Sigmoid colon (tissue), 6 donors: ENCODE measurements at regions not wholly inside any gene's neighbourhood (a gene's known extent, or its start where the extent isn't known, plus 50 kb on each side); places are given as distances from the start of the nearest gene placed in this dataset.

Experiments
- DNase-seq: peaks from one replicate; pipeline ENCODE4 v3.0.0-alpha.2; 2019
- H3K27ac ChIP-seq, 4 donors: fragments of 200-600 bp; sonication (generic); one replicate each; pipeline ENCODE4 v1.5.1; 2016 to 2019; ENCODE audit warnings: mild to moderate bottlenecking in 1 of 4
- H3K27me3 ChIP-seq, 3 donors: fragments of 200-600 bp; sonication (generic); one replicate each; pipeline ENCODE4 v1.5.1; 2019; ENCODE audit warnings: mild to moderate bottlenecking in 1 of 3
- H3K36me3 ChIP-seq, 4 donors: fragments of 200-600 bp; sonication (generic); one replicate each; pipeline ENCODE4 v1.5.1; 2016 to 2019
- H3K4me1 ChIP-seq, 4 donors: fragments of 200-600 bp; sonication (generic); one replicate each; pipeline ENCODE4 v1.5.1; 2017 to 2019
- H3K4me3 ChIP-seq, 4 donors: fragments of 200-600 bp; sonication (generic); one replicate each; pipeline ENCODE4 v1.5.1; 2017 to 2019; ENCODE audit warnings: mild to moderate bottlenecking in 2 of 4, moderate library complexity in 1 of 4
- H3K9me3 ChIP-seq, 4 donors: fragments of 200-600 bp in 3 of 4; sonication (generic) in 3 of 4; one replicate each; pipeline versions ENCODE4 v1.5.1 to v1.6.1; 2013 to 2019
- EP300 ChIP-seq, 4 donors: sonication (generic); formaldehyde crosslinking; IDR thresholded peaks; one replicate each; pipeline ENCODE4 v1.6.1; 2017; ENCODE audit warnings: antibody characterized with exemption in 4 of 4
- POLR2A ChIP-seq, 2 donors: fragments of 450-650 bp; IDR thresholded peaks; one replicate each; pipeline ENCODE4 v1.6.1; 2016; ENCODE audit warnings: antibody characterized with exemption in 2 of 2, mild to moderate bottlenecking in 2 of 2, moderate library complexity in 2 of 2
- POLR2AphosphoS5 ChIP-seq, 4 donors: sonication (generic); formaldehyde crosslinking; IDR thresholded peaks; one replicate each; pipeline ENCODE4 v1.6.1; 2017; ENCODE audit warnings: antibody characterized with exemption in 4 of 4
- WGBS, 2 donors: extraction: QIAGEN DNeasy Blood & Tissue Kit; methylation state at CpG; one replicate each; pipeline ENCODE4 v1.1.7; 2013; 5-methylcytosine and 5-hydroxymethylcytosine counted together
- intact Hi-C: fragments of 100-400 bp; cut with DNase I; formaldehyde crosslinking; loops from one replicate; pipeline ENCODE4 v1.15.1; 2023
- TF ChIP-seq, protein P1 (sequence below), 4 experiments: fragments of 450-650 bp in 3 of 4; fragments of 200-600 bp in 1 of 4; IDR thresholded peaks; one replicate each; pipeline ENCODE4 v1.5.1; 2016 to 2019; ENCODE audit warnings: antibody characterized with exemption in 4 of 4, mild to moderate bottlenecking in 3 of 4, moderate library complexity in 2 of 4
- donor health status: healthy with polysubstance abuse.
- donor health status: healthy.

DNA sequence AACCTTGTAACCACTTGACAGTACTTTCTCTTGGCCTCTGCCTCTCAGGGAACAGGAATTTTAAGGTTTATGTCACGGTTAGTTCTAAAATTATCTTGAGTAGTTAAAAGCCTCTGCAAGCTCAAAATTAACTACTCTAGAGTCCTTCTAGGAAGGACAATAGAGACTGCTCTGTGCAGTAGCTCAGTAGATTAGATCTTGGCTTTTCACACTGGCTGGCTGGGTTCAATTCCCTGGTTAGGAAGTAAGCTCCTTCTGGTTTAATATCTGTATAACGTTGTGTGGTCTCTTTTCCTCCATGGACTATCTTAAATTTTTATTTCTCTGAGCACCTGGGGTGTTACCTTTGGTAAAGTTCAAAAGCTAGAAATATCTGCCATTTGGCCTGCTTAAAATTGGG, 109.2 kb downstream of the AASDHPPT start:
- Histone ChIP-seq H3K36me3 (no peaks in the 10 kb centered on the region), H3K4me3 (no peak overlapping the region), H3K27ac (no peak overlapping the region), H3K27me3 (no peaks in the 10 kb centered on the region), H3K4me1 (no peaks in the 10 kb centered on the region), H3K9me3 (peaks cover 0 to 3% (median 0%) of the 10 kb centered on the region in 4 donors)
- DNase-seq, result no peak
- 76 to 82% methylated on average over 2 of the region's 2 CpGs for WGBS, 2 donors
- intact Hi-C loops, result no loop called here
- no peak for TF ChIP-seq POLR2A (IDR thresholded peaks at IDR 0.05)
- TF ChIP-seq, protein P1, sequence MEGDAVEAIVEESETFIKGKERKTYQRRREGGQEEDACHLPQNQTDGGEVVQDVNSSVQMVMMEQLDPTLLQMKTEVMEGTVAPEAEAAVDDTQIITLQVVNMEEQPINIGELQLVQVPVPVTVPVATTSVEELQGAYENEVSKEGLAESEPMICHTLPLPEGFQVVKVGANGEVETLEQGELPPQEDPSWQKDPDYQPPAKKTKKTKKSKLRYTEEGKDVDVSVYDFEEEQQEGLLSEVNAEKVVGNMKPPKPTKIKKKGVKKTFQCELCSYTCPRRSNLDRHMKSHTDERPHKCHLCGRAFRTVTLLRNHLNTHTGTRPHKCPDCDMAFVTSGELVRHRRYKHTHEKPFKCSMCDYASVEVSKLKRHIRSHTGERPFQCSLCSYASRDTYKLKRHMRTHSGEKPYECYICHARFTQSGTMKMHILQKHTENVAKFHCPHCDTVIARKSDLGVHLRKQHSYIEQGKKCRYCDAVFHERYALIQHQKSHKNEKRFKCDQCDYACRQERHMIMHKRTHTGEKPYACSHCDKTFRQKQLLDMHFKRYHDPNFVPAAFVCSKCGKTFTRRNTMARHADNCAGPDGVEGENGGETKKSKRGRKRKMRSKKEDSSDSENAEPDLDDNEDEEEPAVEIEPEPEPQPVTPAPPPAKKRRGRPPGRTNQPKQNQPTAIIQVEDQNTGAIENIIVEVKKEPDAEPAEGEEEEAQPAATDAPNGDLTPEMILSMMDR (IDR thresholded peaks at IDR 0.05), result no peak
- TF ChIP-seq EP300 (IDR thresholded peaks at IDR 0.05), result no peak
- no peak for TF ChIP-seq POLR2AphosphoS5 (IDR thresholded peaks at IDR 0.05)

DNA sequence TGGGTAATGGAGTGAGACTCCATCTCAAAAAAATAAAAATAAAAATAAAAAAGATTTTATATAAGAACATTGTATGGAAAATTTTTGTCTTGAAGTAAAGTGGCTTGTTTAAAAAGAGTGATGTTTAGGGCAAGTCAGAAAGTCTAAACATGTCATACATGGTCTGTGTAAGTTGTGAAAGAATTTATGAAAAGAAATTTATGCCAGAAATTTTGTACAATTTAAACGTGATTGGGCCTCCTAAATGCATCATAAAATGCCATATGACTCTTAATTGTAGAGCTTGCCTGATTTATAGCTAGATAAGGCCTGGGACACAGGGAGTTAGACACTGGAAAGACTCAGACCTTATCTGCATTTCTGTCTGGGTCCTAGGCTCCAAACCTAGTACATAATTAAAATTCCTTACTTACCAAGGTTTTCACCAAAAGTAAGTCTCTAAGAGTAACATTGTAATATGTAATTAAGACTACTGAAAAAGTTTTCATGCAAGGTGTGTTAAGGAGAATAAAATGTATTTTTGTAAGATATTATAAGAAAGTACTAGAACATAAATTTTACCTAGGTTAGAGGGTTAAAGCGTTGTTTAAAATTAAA, 110.5 kb downstream of the AASDHPPT start:
- H3K27ac ChIP-seq, result no peak overlapping the region
- H3K36me3 ChIP-seq, result no peaks in the 10 kb centered on the region
- no peak overlapping the region for H3K4me3 ChIP-seq
- intact Hi-C loops, result no loop called here
- H3K4me1 ChIP-seq, result no peaks in the 10 kb centered on the region
- WGBS, 2 donors, result 22 to 31% methylated on average over 2 of the region's 2 CpGs
- H3K9me3 ChIP-seq, result peaks cover 0 to 1% (median 0%) of the 10 kb centered on the region in 4 donors
- DNase-seq, result no peak
- no peak for TF ChIP-seq EP300 (IDR thresholded peaks at IDR 0.05)
- H3K27me3 ChIP-seq, result no peaks in the 10 kb centered on the region

DNA sequence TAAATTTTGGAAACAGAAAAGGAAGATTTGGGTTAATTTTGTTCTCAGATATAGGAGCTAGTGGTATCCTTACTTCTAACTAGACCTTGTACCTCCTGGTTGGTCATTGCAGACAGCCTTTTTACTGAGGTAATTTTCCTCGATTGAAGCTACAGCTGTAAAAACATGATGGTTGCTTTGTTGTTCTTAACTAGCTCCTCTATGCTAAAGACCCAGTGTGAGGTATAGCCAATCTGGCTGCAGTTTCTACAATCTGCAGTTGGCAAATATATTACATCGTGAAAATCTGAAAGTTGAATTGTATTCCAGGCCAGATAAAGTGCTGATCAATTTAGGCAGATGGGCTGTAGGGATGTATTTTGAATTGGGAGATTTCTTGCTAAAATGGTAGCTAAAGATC, 116.5 kb downstream of the AASDHPPT start:
- no peak for DNase-seq
- Histone ChIP-seq H3K4me3 (no peak overlapping the region), H3K9me3 (no peaks in the 10 kb centered on the region), H3K36me3 (no peaks in the 10 kb centered on the region), H3K27ac (no peak overlapping the region), H3K4me1 (no peaks in the 10 kb centered on the region), H3K27me3 (no peaks in the 10 kb centered on the region)
- no peak for TF ChIP-seq POLR2AphosphoS5 (IDR thresholded peaks at IDR 0.05)
- TF ChIP-seq POLR2A (IDR thresholded peaks at IDR 0.05), result no peak
- TF ChIP-seq, protein P1 (IDR thresholded peaks at IDR 0.05), result no peak
- WGBS, 2 donors, result 26 to 51% methylated on average over 2 of the region's 2 CpGs
- intact Hi-C loops, result no loop called here

DNA sequence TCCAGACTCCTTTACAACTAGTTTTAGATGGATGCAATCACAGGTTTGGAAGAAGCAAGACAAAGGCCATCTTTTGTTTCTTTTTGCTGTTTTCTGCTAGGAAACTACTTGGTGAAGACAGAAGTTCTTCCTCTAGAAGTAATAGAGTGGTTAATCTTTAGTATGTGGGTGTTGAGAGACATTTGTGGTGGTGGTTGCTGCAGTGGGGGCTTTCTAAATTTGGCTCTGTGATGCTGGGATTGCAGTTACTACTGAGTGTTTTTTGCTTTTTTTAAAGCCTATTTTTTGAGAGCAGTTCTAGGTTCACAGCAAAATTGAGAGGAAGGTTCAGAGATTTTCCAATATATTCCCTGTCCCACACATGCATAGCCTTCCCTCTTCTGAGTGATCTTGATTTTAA, 120.0 kb downstream of the AASDHPPT start:
- Histone ChIP-seq H3K27me3 (no peaks in the 10 kb centered on the region), H3K27ac (no peak overlapping the region), H3K4me1 (no peaks in the 10 kb centered on the region), H3K9me3 (no peaks in the 10 kb centered on the region), H3K36me3 (no peaks in the 10 kb centered on the region), H3K4me3 (no peak overlapping the region)
- intact Hi-C loops, result no loop called here
- TF ChIP-seq, protein P1 (IDR thresholded peaks at IDR 0.05), result no peak
- TF ChIP-seq EP300 (IDR thresholded peaks at IDR 0.05) (no peak), POLR2A (IDR thresholded peaks at IDR 0.05) (no peak), POLR2AphosphoS5 (IDR thresholded peaks at IDR 0.05) (no peak)
- DNase-seq, result no peak

DNA sequence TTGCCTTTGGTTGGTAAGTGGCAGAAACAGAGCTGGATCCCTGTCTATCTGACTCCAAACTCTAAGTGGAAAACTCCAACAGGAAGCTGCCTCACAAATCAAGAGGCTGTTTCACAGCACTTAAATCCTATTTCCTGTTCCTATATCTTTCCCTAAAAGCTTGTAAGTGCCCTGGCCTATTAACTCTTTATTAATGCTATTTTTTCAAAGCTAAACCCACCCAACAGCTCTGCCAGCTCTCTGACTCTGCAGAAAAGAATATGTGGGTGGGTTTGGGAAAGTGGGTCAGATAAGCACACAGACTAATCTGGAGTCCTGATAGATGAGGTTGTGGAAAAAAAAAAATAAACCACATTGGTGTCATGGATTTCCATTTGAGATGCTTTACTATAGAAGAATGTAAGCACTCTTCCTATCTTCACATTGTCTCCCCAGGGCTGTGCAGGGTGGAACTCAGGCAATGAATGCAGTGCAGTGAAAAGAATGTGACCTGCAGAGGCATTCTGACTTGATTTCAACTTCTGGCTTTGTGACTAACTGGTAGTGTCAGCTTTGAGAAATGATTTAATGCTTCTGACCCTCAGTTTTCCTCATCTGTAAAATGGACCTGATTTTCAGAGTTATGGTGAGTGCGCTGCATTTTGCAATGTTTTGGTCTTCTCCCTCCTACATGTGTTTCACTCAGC, 125.6 kb downstream of the AASDHPPT start:
- no peak overlapping the region for H3K4me3 ChIP-seq
- 96 to 98% methylated on average over 1 of the region's 1 CpG for WGBS, 2 donors
- no peaks in the 10 kb centered on the region for H3K4me1 ChIP-seq
- no peak overlapping the region for H3K27ac ChIP-seq
- no peaks in the 10 kb centered on the region for H3K9me3 ChIP-seq
- no peaks in the 10 kb centered on the region for H3K27me3 ChIP-seq
- no peak for TF ChIP-seq POLR2A (IDR thresholded peaks at IDR 0.05)
- no peak for TF ChIP-seq EP300 (IDR thresholded peaks at IDR 0.05)
- TF ChIP-seq, protein P1 (IDR thresholded peaks at IDR 0.05), result no peak
- no peak for TF ChIP-seq POLR2AphosphoS5 (IDR thresholded peaks at IDR 0.05)
- intact Hi-C loops, result no loop called here
- no peak for DNase-seq
- no peaks in the 10 kb centered on the region for H3K36me3 ChIP-seq
